ENCODE measurements at regions not wholly inside any gene's neighbourhood (a gene's known extent, or its start where the extent isn't known, plus 50 kb on each side); places are given as distances from the start of the nearest gene placed in this dataset.

DNA sequence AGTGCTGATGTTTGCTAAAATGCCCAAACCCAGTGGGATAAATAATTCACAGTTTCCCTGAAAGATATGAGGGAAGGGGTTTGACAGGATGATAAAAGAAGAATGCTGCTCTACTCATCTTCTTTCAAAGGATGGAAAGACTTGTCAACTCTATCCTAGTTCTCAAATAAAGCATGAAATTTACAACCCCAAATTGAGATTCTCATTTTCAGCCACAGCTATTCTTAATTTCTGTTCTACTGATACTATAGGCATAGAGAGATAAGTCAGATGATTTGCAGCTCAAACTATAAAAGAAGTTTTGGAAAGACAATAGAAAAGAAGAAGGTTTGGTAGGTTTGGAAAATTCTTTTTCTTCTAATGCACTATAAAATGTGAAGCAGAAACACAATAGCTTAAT, 542.6 kb downstream of the CSNK1G3 start:
- DNase-seq: no peak
- H3K4me1 ChIP-seq: no peaks in the 10 kb centered on the region
- no peaks in the 10 kb centered on the region for H3K9me3 ChIP-seq
- no peaks in the 10 kb centered on the region for H3K36me3 ChIP-seq
- H3K4me3 ChIP-seq: no peak overlapping the region
- TF ChIP-seq, protein P1, sequence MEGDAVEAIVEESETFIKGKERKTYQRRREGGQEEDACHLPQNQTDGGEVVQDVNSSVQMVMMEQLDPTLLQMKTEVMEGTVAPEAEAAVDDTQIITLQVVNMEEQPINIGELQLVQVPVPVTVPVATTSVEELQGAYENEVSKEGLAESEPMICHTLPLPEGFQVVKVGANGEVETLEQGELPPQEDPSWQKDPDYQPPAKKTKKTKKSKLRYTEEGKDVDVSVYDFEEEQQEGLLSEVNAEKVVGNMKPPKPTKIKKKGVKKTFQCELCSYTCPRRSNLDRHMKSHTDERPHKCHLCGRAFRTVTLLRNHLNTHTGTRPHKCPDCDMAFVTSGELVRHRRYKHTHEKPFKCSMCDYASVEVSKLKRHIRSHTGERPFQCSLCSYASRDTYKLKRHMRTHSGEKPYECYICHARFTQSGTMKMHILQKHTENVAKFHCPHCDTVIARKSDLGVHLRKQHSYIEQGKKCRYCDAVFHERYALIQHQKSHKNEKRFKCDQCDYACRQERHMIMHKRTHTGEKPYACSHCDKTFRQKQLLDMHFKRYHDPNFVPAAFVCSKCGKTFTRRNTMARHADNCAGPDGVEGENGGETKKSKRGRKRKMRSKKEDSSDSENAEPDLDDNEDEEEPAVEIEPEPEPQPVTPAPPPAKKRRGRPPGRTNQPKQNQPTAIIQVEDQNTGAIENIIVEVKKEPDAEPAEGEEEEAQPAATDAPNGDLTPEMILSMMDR (IDR thresholded peaks at IDR 0.05): no peak
- TF ChIP-seq POLR2A (IDR thresholded peaks at IDR 0.05): no peak
- H3K27me3 ChIP-seq: no peaks in the 10 kb centered on the region
- intact Hi-C loops (cut with DNase I; ENCODE audit: low total_unique reads): no loop called here
- no peak overlapping the region for H3K27ac ChIP-seq

DNA sequence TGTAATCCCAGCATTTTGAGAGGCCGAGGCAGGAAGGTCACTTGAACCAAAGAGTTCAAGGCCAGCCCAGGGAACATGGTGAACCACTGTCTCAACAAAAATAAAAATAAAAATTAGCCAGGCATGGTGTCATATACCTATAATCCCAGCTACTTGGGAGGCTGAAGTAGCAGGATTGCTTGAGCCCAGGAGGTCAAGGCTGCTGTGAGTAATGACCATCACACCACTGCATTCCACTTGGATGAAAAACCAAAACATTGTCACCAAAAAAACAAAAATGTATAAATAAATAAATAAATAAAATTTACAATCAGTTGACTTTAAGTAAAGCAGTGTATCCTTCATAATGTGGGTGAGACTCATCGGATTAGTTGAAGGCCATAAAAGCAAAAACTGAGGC, 541.4 kb downstream of the CSNK1G3 start:
- no peak overlapping the region for H3K4me3 ChIP-seq
- intact Hi-C loops (cut with DNase I; ENCODE audit: low total_unique reads): no loop called here

DNA sequence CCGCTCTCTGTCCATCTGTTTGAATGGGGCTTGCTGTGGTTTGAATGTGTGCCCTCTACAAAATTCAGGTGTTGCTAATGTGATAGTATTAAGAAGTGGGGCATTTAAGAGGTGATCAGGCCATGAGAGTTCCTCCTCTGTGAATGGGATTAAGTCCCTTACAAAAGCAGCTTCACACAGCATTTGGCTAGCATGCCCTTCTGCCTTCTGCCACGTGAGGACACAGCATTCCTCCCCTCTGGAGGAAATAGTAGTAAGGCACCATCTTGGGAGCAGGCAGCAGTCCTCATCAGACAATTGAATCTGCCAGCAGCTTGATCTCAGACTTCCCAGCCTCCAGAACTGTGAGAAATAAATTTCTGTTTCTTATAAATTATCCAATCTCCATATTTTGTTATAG, 540.2 kb downstream of the CSNK1G3 start:
- Histone ChIP-seq H3K36me3 (no peaks in the 10 kb centered on the region), H3K27ac (no peak overlapping the region), H3K4me1 (no peaks in the 10 kb centered on the region), H3K4me3 (no peak overlapping the region), H3K27me3 (no peaks in the 10 kb centered on the region), H3K9me3 (no peaks in the 10 kb centered on the region)
- TF ChIP-seq, protein P1 (IDR thresholded peaks at IDR 0.05): no peak
- no peak for TF ChIP-seq POLR2A (IDR thresholded peaks at IDR 0.05)
- intact Hi-C loops (cut with DNase I; ENCODE audit: low total_unique reads): no loop called here
- no peak for DNase-seq

More for the DNA sequence above, 541.4 kb downstream of the CSNK1G3 start:
- Histone ChIP-seq H3K27ac (no peak overlapping the region), H3K9me3 (no peaks in the 10 kb centered on the region), H3K4me1 (no peaks in the 10 kb centered on the region), H3K36me3 (no peaks in the 10 kb centered on the region), H3K27me3 (no peaks in the 10 kb centered on the region)
- no peak for DNase-seq
- no peak for TF ChIP-seq POLR2A (IDR thresholded peaks at IDR 0.05)

DNA sequence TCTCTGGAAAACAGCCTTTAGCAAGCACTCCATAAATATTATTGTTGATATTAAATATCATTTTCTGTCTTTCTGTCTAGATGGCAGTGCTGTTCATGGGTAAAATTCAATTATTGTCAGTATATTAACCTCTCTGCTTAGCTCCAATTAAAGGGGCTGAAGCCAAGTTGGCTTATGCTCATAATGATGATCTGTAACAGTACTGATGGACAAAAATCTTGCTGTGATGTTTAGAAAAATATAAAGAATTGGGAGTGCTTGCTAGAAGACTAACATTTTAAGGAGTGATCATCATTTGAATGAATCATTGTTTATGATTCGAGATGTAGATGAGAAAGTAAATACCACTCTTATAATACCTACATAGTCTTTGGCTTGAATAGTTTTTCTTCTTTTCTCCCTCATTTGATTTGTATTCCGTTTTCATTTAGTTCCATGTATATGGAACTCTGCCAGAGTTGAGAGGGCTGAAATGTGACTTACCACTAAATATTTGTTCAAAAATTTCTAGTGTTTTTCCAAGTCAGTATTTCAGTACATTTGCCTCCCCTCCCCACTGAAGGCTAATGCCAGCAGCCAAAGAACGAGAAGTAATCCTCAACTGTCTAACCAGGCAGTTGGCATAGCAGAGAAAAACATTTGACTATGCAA, 538.3 kb downstream of the CSNK1G3 start:
- Histone ChIP-seq H3K27me3 (no peaks in the 10 kb centered on the region), H3K36me3 (no peaks in the 10 kb centered on the region), H3K4me1 (no peaks in the 10 kb centered on the region), H3K9me3 (no peaks in the 10 kb centered on the region), H3K4me3 (no peak overlapping the region), H3K27ac (no peak overlapping the region)
- intact Hi-C loops (cut with DNase I; ENCODE audit: low total_unique reads): no loop called here
- no peak for DNase-seq
- TF ChIP-seq, protein P1 (IDR thresholded peaks at IDR 0.05): no peak
- TF ChIP-seq POLR2A (IDR thresholded peaks at IDR 0.05): no peak

DNA sequence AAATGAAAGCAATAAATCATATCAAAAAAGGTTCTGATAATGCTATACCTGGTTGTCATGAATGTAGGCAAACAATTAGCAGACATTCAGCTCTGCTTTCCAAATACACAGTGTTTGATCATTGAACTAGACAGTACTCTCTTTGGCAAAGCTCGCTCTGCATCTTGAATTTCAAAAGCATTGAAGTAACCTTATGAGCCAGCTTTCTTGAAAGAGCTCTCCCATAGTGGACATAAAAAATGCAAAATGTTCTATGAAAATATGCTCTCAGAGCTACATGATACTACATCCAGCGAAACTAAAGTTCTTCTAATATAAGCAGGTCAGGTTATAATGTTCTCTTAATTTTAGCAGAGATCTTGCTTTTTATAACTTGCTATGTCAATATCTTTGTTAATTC, 533.4 kb downstream of the CSNK1G3 start:
- H3K36me3 ChIP-seq: no peaks in the 10 kb centered on the region
- no peak for DNase-seq
- H3K4me3 ChIP-seq: no peak overlapping the region
- no peaks in the 10 kb centered on the region for H3K9me3 ChIP-seq
- TF ChIP-seq POLR2A (IDR thresholded peaks at IDR 0.05): no peak
- TF ChIP-seq, protein P1 (IDR thresholded peaks at IDR 0.05): no peak
- H3K27ac ChIP-seq: no peak overlapping the region
- no peaks in the 10 kb centered on the region for H3K4me1 ChIP-seq
- H3K27me3 ChIP-seq: no peaks in the 10 kb centered on the region
- intact Hi-C loops (cut with DNase I; ENCODE audit: low total_unique reads): no loop called here

DNA sequence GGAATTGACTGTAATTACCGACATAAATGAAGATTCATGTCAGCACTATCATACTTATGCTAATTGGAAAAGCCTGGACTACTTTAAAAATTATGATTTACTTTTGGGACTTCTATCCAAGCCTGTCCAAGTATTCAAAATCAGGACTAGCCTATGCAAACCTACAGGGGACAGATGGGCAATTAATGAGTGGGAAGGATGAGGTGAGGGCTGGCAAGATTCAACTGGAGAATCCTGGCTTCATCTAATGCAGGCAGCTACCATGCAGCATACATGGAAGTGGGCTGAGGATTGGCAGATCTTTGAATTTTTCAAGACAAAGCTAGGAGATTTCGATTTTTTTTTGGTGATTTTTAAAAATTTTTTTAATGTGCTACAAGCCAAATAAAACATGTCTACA, 532.6 kb downstream of the CSNK1G3 start:
- intact Hi-C loops (cut with DNase I; ENCODE audit: low total_unique reads): no loop called here
- Histone ChIP-seq H3K27me3 (no peaks in the 10 kb centered on the region), H3K36me3 (no peaks in the 10 kb centered on the region), H3K4me3 (no peak overlapping the region), H3K27ac (no peak overlapping the region), H3K9me3 (no peaks in the 10 kb centered on the region), H3K4me1 (no peaks in the 10 kb centered on the region)
- DNase-seq: no peak
- TF ChIP-seq, protein P1 (IDR thresholded peaks at IDR 0.05): no peak
- no peak for TF ChIP-seq POLR2A (IDR thresholded peaks at IDR 0.05)

All from uterus (tissue), 3 donors.